OCI-LY3 (cell line): ENCODE measurements at regions not wholly inside any gene's neighbourhood (a gene's known extent, or its start where the extent isn't known, plus 50 kb on each side); places are given as distances from the start of the nearest gene placed in this dataset.

Source experiments
- H2AFZ ChIP-seq: fragments of 200-600, 300-600 bp; shearing (Covaris generic); 2 replicates; pipeline ENCODE4 v1.6.0; 2014; ENCODE audit warnings: antibody characterized with exemption, low read depth, low read length
- H3K27ac ChIP-seq: fragments of 200-600, 300-600 bp; sonication (generic); 2 replicates; pipeline ENCODE4 v1.5.1; 2014; ENCODE audit warnings: mild to moderate bottlenecking, low read length, moderate library complexity, mixed read lengths
- H3K27me3 ChIP-seq: fragments of 200-600, 300-600 bp; sonication (generic); 2 replicates; pipeline ENCODE4 v1.6.1; 2014; ENCODE audit warnings: low read depth, low read length, mixed read lengths
- H3K36me3 ChIP-seq: fragments of 200-600, 300-600 bp; sonication (generic); replicated peaks from 2 replicates; pipeline ENCODE3; 2014; ENCODE audit warnings: low read depth, low read length, mixed read lengths
- H3K4me1 ChIP-seq: fragments of 300-600, 200-600 bp; sonication (generic); 2 replicates; pipeline ENCODE4 v1.6.1; 2014; ENCODE audit warnings: low read length, mixed read lengths
- H3K4me2 ChIP-seq: fragments of 200-600, 300-600 bp; sonication (generic); 2 replicates; pipeline ENCODE4 v1.6.1; 2014; ENCODE audit warnings: low read length, mixed read lengths
- H3K4me3 ChIP-seq: fragments of 300-600, 200-600 bp; sonication (generic); 2 replicates; pipeline ENCODE4 v1.5.1; 2014; ENCODE audit warnings: antibody characterized with exemption, mild to moderate bottlenecking, low read length, moderate library complexity
- H3K79me2 ChIP-seq: fragments of 300-600, 200-600 bp; shearing (Covaris generic); 2 replicates; pipeline ENCODE4 v1.6.1; 2014; ENCODE audit warnings: mild to moderate bottlenecking, low read length, mixed read lengths
- H3K9ac ChIP-seq: fragments of 300-600, 200-600 bp; shearing (Covaris generic); 2 replicates; pipeline ENCODE4 v1.6.0; 2014; ENCODE audit warnings: mild to moderate bottlenecking, low read length, moderate library complexity
- H3K9me3 ChIP-seq: fragments of 200-600, 300-600 bp; shearing (Covaris generic); 2 replicates; pipeline ENCODE4 v1.6.1; 2014; ENCODE audit warnings: low read length, mixed read lengths; ENCODE audit not compliant: insufficient read depth
- H4K20me1 ChIP-seq: fragments of 200-600, 300-600 bp; sonication (generic); 2 replicates; pipeline ENCODE4 v1.6.1; 2016; ENCODE audit warnings: low read length, mixed read lengths; ENCODE audit not compliant: insufficient read depth
- EZH2phosphoT487 ChIP-seq: fragments of 200-600 bp; shearing (Covaris generic); IDR thresholded peaks from 2 replicates; pipeline ENCODE4 v1.6.1; 2018; ENCODE audit warnings: antibody characterized with exemption, mixed run types, low read depth
- TF ChIP-seq, protein P1 (sequence below): fragments of 200-600, 300-600 bp; sonication (generic); IDR thresholded peaks from 2 replicates; pipeline ENCODE4 v1.5.1; 2014; ENCODE audit warnings: antibody characterized with exemption, low read length, low read depth

GRCh38 chr7:149627911-149628310, 130.3 kb upstream of the ZNF746 start:
- H3K36me3 ChIP-seq: peaks cover under 1% of the 10 kb centered on the region
- H3K4me3 ChIP-seq: no peak overlapping the region
- peaks cover 15% of the 10 kb centered on the region for H3K79me2 ChIP-seq
- H4K20me1 ChIP-seq: peaks cover 4% of the 10 kb centered on the region
- H3K27me3 ChIP-seq: peaks cover 39% of the 10 kb centered on the region
- no peak overlapping the region for H3K9ac ChIP-seq
- no peak overlapping the region for H3K27ac ChIP-seq
- no peaks in the 10 kb centered on the region for H3K9me3 ChIP-seq
- no peak for TF ChIP-seq EZH2phosphoT487
- TF ChIP-seq, protein P1, sequence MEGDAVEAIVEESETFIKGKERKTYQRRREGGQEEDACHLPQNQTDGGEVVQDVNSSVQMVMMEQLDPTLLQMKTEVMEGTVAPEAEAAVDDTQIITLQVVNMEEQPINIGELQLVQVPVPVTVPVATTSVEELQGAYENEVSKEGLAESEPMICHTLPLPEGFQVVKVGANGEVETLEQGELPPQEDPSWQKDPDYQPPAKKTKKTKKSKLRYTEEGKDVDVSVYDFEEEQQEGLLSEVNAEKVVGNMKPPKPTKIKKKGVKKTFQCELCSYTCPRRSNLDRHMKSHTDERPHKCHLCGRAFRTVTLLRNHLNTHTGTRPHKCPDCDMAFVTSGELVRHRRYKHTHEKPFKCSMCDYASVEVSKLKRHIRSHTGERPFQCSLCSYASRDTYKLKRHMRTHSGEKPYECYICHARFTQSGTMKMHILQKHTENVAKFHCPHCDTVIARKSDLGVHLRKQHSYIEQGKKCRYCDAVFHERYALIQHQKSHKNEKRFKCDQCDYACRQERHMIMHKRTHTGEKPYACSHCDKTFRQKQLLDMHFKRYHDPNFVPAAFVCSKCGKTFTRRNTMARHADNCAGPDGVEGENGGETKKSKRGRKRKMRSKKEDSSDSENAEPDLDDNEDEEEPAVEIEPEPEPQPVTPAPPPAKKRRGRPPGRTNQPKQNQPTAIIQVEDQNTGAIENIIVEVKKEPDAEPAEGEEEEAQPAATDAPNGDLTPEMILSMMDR: no peak
- H3K4me2 ChIP-seq: no peak overlapping the region
- H3K4me1 ChIP-seq: peaks cover 8% of the 10 kb centered on the region
- H2AFZ ChIP-seq: no peak overlapping the region

GRCh38 chr7:149626972-149627371, 129.4 kb upstream of the ZNF746 start:
- Histone ChIP-seq H3K4me2 (no peak overlapping the region), H3K27ac (no peak overlapping the region), H3K9ac (no peak overlapping the region), H3K79me2 (peaks cover 25% of the 10 kb centered on the region), H3K27me3 (peaks cover 35% of the 10 kb centered on the region), H3K36me3 (peaks cover 9% of the 10 kb centered on the region), H3K4me1 (peaks cover 17% of the 10 kb centered on the region), H3K4me3 (no peak overlapping the region), H3K9me3 (no peaks in the 10 kb centered on the region), H4K20me1 (peaks cover 14% of the 10 kb centered on the region), H2AFZ (no peak overlapping the region)
- no peak for TF ChIP-seq EZH2phosphoT487

GRCh38 chr7:149625947-149626392, 128.4 kb upstream of the ZNF746 start:
- Histone ChIP-seq H2AFZ (no peak overlapping the region), H3K27ac (no peak overlapping the region)

DNA sequence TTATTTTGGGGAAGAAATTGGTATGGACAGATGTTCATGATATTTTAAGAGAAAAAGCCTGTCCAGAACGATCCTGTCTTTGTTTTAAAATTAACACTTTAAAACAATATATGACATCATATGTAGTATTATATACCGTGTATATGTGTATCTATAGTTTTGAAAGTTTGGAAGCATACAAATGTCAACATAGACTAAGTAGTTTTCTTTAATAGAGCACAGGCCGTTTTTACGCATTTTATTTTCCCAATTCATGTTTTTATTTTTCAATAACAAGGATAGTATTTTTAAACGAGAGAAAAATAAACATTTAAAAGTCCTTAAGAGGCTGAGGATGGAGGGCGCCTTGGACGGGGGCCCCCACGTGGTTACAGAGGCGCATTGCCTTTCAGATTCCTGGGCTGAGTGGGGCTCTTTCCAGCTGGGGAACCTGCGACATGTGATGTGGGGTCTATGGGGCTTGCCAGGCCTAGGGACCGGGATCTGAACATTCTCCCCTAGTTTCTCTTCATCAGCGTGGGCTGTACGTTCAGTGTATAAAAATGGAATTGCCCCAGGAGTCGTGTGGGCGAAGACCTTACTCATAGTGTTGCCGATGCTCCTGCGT, 127.8 kb upstream of the ZNF746 start:
- Histone ChIP-seq H3K4me3 (peak overlapping the region; percentile 81), H3K4me2 (peak overlapping the region; percentile 82), H2AFZ (peak overlapping the region; percentile 91), H3K79me2 (peaks cover 25% of the 10 kb centered on the region), H3K9me3 (no peaks in the 10 kb centered on the region), H3K9ac (peak overlapping the region; percentile 68), H3K27me3 (peaks cover 24% of the 10 kb centered on the region), H4K20me1 (peaks cover 14% of the 10 kb centered on the region), H3K27ac (no peak overlapping the region), H3K36me3 (peaks cover 10% of the 10 kb centered on the region), H3K4me1 (peaks cover 30% of the 10 kb centered on the region)
- TF ChIP-seq, protein P1: peak; percentile 75
- TF ChIP-seq EZH2phosphoT487: no peak

More at GRCh38 chr7:149625947-149626392, 128.4 kb upstream of the ZNF746 start:
- Histone ChIP-seq H4K20me1 (peaks cover 14% of the 10 kb centered on the region), H3K4me2 (no peak overlapping the region), H3K79me2 (peaks cover 25% of the 10 kb centered on the region), H3K4me1 (peaks cover 24% of the 10 kb centered on the region), H3K9ac (no peak overlapping the region), H3K27me3 (peaks cover 29% of the 10 kb centered on the region), H3K9me3 (no peaks in the 10 kb centered on the region), H3K4me3 (no peak overlapping the region), H3K36me3 (peaks cover 9% of the 10 kb centered on the region)
- TF ChIP-seq EZH2phosphoT487: no peak
- TF ChIP-seq, protein P1: no peak
